SU-DHL-6 (cell line): ENCODE measurements at regions not wholly inside any gene's neighbourhood (a gene's known extent, or its start where the extent isn't known, plus 50 kb on each side); places are given as distances from the start of the nearest gene placed in this dataset.

Experiments
- CTCF ChIP-seq: fragments of 200-600 bp; sonication (generic); IDR thresholded peaks from one replicate; pipeline ENCODE4 v1.5.1; 2017; ENCODE audit warnings: antibody characterized with exemption, mild to moderate bottlenecking, low read length, moderate library complexity; ENCODE audit not compliant: insufficient read depth, poor library complexity, severe bottlenecking
- EZH2phosphoT487 ChIP-seq: fragments of 200-600 bp; sonication (generic), shearing (Covaris generic); conservative IDR thresholded peaks from 2 replicates; pipeline ENCODE4 v1.6.1; 2018; ENCODE audit warnings: mild to moderate bottlenecking, antibody characterized with exemption, low read length, moderate library complexity, mixed read lengths

GRCh38 chr14:48129472-48129871 is 454.1 kb upstream of the MDGA2 start:
- TF ChIP-seq CTCF (no peak), EZH2phosphoT487 (no peak)
